GM19099 (cell line): ENCODE measurements at regions not wholly inside any gene's neighbourhood (a gene's known extent, or its start where the extent isn't known, plus 50 kb on each side); places are given as distances from the start of the nearest gene placed in this dataset.

ENCODE experiments used
- POLR2A ChIP-seq: IDR thresholded peaks from 3 replicates; pipeline ENCODE4 v1.6.1; 2011; ENCODE audit warnings: low read depth; ENCODE audit not compliant: insufficient read length; ENCODE audit errors: extremely low read depth

DNA sequence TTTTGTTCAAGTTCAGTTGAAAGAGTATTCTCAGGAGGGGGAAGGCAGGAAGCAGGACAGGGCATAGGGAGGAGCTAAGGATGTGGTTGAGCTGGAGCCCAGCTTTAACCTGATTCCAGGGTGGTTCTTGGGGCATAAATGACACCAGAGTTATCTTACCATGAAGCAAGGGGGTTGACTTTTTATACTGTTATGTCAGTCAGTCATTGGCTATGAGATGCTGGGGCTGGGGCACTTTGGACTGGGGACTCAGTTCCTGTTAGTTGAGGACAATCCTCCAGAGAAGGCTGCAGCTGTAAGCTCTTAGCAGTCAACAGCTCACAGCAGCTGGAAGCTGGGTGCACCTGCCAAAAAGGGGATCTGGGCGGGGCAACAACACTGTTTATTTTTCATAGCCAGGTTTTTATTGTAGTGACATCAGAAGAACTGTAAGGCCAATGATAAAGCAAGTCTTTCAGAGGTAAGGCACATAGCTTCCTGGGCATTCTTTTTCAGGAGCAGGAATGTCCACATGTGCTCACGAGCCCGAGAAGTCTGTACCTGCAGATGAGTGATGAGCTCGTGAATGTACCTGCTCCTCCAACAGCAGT, 78.5 kb downstream of the MID1IP1 start:
- TF ChIP-seq POLR2A = peak; percentile 28

DNA sequence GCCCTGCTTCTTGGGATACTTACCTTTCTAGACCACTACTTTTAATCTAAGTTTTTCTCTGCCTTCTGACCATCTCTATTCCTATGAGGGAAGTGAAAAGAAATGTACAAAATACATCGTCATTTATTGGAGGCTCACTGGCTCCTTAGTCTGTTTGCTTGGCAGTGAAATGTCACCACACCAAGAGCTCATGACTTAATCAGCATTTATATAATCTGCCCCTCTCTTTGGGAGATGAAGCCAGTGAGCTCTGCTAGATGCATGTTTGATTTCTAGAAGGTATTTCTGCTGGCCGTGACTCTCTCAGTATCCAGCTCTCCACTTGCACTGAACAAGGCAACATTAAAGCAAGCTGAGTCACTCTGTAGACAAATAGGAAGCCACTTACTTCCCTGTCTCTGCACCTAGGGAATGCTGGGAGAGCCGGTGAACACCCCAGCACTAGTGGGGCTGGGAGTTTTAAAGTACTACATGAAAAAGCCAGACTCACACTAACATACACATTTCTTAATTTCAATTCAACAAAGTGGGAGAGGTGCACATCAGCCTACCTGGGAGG, 79.1 kb downstream of the MID1IP1 start:
- no peak for TF ChIP-seq POLR2A

DNA sequence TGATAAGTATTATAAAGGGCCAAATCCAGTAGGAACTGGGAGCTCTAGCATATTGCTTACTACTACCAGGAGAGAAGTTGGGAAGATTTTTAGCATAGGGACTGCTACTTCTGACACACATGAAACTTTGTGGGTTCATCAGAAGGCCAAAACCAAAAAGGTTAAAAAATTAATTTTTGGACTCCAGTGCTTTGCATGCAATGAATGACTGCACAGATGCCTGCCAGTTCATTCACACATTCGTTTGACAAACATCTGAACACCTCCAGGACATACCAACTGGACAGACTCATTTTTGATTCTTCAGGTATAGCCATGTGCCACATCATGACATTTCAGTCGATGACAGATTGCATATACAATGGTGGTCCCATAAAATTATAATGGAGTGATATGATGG, 79.8 kb downstream of the MID1IP1 start:
- no peak for TF ChIP-seq POLR2A

DNA sequence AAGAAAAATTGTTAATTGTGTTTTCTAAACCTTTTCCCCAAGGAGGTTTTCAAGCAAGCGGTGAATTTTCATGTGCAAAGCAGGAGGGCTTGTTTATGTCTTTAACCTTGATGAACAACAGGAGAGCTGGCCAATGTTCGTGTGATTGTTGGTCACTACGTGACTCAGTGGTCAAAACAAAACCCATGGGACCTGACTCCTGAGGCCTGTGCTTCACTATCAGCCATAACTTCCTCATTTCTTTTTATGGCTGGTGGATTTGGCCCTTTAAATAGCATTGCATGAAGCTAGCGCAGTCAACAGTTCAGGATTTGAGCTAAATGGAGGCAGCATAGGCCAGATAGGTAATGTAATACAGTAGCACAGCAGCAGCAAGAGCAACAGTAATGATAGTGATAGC, 80.5 kb downstream of the MID1IP1 start:
- peak; percentile 35 for TF ChIP-seq POLR2A

DNA sequence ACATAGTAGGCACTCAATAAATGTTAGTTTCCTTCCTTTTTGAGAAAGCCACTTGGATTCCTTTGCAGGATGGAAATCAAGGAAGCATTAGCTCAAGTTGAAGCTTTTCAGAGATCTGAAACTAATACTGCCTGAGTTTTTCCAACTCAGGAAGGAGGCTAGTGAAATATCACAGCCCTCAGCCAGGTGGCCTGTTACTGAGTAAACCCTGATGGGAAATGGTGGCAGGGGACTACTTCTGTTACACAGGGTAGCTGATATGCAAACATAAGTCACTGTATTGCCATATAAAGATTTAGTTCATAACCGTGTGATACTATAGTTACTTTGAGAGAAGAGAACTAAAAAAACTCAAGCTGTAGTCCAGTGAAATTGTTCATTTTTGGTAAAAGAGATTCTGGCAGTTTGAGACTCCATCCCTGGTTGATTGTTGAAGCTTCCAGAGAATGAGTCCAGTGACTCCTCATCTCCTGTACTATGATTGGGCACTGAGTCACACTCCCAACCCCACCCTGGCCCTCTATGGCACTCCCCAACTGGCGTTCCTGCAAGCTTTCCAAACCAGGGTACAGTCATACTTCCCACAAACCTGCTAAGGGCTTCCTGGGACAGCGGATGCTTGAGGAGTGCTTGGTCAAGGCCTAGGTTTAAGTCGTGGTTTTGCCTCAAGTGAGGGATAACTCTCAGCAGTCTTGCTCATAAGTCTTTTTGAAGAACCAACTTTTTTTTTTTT, 81.8 kb downstream of the MID1IP1 start:
- no peak for TF ChIP-seq POLR2A

DNA sequence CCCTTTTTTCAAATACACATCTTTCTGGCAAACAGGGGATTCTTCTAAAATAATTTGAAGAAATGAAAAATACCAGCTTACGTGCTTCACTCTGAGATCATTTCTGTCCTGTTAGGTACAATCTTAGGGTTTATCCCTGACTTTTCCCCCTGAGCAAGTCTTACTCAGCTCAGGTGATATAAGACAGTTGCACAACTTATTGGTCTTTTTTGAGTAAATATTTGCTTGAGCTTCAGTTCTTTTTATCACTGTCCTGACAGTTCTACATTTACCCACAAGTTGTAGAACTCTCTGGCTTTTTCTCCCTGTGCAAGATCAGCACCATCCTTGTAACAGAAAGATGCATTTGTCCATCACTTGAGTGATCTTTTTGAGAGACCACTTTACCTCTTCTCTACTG, 84.9 kb downstream of the MID1IP1 start:
- TF ChIP-seq POLR2A = no peak

DNA sequence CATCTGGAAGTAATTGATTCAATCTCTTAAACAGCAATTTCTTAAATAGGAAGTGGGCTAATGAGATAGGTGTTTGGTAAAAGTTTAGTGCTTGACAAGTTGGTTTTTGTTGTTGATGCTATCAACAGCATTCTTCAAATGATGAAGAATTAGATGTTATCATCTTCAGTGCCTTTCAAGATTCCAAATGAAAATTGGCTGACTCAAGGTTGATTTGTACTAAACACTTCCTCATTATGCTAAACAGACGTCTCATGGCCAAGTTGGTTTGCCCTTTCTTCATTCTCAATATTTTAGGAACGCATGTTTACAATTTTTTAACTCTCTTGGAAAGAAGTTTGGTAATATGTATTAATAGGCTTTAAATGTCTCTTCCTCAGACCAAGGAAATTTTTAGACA, 86.0 kb downstream of the MID1IP1 start:
- TF ChIP-seq POLR2A = no peak

DNA sequence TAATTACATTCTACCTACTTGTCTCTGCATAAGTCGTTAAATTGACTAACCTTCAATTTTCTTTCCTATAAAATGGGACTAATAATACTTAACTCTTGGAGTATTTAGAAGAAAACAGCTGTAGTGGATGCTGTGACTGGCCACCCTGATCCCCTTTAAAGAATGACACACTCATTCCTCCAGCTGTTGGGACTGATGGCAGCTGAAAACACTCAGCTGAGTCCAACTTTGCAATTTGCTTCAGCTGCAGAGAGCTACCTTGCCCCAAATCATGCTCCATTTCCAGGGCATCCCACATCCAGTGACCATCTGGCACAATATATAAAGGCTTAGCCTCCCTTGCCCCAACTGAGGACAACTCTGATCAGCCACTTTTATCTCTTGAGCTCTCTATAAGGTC, 89.1 kb downstream of the MID1IP1 start:
- TF ChIP-seq POLR2A = no peak

DNA sequence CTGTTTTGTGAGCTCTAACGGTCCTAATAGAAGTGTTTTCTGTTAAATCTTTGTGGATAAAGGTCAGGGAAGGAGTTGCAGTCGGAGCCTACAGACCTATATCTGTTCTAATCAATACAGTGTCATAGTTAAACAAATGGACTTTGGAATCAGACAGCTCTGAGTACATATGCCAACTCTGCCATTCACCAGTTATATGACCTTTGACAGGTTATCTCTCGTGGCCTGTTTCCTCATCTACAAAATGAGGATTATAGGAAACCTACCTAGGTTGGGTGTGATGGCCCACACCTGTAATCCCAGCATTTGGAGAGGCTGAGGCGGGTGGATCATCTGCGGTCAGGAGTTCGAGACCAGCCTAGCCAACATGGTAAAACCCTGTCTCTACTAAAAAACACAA, 89.7 kb downstream of the MID1IP1 start:
- no peak for TF ChIP-seq POLR2A

DNA sequence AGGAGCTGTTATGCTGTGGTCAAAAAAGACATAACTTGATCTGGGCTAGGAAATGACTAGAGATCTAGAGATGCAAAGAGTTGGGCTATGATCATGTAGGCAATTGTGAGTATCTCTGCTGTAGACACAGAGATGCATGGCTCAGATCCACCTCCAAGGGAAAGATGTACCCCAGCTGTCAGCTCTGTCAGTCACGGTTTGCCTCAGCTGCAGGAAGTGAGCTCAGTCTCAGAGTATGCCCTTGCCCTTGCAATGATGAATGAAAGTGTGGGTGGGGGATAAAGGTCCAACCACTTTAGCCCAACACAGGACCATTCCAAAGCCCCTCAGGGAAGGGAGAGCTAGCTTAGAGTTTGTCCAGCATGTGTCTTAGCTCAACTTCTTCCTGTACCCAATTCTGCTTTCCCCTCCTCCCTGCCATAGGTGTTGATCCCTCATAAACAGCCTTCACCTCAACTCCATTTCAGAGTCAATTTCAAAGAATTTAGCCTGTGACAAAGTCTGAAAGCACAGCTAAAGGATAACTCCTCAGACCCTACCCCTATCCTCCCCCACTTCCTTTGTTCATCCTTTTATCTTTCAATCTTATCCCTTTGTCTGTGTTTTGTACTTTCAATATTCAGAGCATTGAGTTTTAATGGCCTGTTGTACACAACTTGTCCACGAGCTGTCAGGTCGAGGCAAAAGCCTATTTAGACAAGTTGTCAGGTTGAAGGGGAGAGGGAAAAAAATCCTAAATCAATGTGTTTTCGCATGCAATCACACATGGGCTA, 90.6 kb downstream of the MID1IP1 start:
- no peak for TF ChIP-seq POLR2A

DNA sequence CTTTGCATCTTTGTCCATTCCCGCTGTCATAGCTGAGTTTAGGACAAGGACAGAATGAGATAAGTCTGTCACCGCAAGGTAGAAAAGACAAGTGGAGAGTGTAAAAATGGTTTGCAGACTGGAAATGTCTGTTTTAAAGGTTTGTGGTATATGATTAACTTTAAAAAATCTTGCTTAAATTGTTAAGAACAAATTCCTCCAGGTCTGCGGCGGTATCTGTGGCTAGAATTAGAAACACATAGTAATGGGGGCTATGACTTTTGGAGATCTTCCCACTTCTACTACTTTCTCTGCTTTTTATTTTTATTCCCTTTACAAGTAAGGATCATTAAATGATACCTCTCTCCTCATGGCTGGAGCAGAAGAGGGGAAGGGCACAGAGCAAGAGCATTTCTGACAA, 92.2 kb downstream of the MID1IP1 start:
- no peak for TF ChIP-seq POLR2A

DNA sequence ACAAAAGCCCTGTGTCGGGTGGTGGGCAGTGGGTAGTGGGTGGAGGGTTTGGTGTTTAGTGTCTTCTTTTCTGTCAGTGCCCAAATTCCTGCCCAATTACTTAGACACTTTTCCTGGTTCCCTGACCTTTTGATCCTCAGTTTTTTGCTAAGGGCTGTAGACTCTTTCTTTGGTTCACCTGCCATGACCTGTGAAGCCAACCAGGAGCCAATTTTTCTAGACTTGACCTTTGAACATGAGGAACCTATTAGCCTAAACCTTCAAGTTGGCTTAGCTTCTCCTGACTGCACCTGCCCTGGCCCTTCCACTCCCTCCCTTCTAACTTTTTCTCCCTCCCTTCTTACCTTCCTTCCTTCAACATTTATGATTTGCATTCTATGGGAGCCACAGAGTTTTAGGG, 94.5 kb downstream of the MID1IP1 start:
- no peak for TF ChIP-seq POLR2A

DNA sequence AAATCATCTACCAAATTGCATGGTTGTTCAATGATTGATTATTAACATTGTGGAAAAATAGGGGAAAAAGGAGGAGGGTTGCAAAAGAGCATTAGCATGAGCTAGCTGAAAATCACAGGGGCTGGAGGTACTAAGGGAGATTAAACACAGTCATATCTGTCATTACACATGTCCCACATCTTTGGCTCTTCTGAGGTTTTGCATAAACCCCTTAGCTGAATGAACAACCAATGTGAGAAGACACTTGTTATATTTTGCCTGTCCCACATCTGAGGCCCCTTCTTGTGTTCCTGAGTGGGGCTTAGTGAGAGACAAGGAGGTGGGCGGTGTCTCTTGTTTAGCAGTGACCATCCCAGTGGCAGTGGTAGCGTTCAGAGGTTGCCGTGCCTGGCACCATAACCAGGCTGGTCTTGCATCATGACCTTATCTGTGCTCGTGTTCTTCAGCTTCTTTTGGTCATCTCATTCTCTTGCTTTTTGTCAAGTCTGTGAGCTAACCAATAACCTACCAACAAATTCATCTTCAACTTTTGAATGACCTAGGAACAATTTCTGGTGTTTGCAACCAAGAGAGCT, 95.6 kb downstream of the MID1IP1 start:
- no peak for TF ChIP-seq POLR2A

DNA sequence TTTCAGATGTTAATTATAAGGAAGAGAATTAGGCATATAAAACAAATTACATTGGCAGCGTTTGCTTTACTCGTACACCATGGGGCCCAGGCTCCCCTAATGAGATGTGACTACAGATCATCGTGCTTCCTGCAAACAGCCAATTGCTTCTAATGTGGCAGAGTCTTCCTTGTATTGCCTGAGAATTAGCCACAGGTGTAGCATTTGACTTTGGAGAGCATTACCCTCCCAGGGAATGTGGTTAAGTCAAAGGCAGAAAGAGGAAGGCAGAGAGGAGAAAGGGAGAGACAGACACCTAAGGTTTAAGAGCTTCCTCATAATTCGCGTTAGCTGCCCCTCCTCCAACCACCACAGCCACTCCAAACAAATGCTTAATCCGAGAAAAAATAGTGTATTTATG, 97.0 kb downstream of the MID1IP1 start:
- no peak for TF ChIP-seq POLR2A

DNA sequence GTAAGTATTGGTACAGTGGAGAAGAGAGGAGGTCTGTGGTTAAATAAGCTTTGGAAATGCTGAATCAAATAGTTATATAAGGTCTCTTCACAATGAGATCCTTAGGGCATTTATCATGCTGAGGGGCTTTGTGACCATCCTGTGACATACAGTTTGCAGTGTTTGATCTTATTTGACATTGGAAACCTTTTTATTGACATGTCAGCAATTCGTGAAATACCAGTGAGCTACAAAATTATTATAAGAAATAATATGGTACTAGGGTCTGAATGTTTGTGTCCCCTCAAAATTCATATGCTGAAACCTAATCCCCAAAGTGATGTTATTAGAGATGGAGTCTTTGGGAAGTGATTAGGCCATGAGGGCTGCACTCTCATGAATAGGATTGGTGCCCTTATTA, 98.4 kb downstream of the MID1IP1 start:
- no peak for TF ChIP-seq POLR2A

DNA sequence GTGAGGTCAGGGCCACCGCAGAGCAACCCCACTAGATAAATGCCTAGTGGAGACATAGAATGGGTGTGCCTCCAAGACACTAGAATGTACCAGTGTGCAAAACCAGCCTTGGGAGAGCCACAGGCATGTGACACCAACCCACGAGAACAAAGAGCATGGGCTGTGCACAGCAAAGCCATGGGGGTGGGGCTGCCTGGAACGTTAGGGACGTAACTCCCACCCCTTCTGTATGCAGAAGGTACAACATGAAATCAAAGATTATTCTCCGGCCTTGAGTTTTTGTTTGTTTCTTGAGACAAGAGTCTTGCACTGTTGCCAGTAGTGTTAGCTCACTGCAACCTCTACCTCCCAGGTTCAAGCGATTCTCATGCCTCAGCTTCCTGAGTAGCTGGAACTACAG, 99.5 kb downstream of the MID1IP1 start:
- TF ChIP-seq POLR2A = no peak

DNA sequence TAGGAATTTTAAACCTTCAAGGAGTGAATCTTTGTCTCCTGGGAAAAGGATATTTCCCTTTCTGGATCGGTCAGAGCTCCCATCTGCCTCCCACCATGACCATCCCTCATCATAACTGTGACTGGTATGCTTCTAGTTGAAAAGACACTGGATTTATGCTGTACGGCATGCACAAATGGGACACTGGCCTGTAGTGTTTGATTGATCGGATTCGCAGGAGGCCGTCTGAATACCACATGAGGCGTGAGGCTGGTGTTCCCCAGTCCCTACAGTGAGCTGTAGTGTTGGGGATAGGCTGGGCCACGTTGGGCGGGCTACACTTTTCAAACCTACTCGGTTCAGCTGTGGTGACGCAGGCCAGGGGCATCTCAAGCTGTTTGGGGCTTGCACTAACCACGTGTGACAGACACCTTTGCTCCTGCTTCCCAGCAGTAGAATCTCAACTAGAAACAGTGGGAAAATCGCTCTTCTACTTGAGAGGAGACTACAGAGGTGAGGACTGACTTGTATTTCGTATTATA, 101.8 kb downstream of the MID1IP1 start:
- TF ChIP-seq POLR2A = no peak
